ENCODE measurements at regions not wholly inside any gene's neighbourhood (a gene's known extent, or its start where the extent isn't known, plus 50 kb on each side); places are given as distances from the start of the nearest gene placed in this dataset.

DNA sequence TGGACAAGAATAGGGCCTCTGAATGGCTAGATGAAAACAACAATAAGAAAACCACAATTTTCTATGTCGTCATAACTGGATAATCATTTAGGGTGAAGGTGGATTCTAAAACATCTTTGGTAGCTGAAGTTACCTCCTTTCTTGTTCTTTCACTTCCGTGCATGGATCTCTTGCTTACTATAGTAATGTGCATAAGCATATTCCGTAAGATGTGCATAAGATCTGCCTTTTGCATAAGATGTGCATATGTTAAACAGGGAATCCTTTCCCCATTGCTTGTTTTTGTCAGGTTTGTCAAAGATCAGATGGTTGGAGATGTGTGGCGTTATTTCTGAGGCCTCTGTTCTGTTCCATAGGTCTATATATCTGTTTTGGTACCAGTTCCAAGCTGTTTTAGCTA is 353.6 kb downstream of the MTX2 start:
- DNase-seq: no peak

DNA sequence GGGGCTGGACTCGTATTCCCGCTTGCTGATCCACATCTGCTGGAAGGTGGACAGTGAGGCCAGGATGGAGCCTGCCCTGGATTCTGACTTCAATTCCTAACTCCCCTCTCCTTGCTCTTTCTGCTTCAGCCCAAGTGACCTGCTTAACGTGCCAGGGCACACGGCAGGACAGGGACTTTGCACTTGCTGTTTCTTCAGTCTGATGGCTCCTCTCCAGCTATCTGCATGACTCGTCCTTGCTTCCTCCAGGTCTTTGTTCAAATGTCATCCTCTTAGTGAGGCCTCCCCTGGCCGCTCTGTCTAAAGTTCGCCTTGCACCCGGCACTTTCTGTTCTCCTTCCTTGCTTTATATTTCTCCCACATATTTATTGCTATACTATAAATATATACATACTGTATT is 357.6 kb downstream of the MTX2 start:
- no peak for DNase-seq

DNA sequence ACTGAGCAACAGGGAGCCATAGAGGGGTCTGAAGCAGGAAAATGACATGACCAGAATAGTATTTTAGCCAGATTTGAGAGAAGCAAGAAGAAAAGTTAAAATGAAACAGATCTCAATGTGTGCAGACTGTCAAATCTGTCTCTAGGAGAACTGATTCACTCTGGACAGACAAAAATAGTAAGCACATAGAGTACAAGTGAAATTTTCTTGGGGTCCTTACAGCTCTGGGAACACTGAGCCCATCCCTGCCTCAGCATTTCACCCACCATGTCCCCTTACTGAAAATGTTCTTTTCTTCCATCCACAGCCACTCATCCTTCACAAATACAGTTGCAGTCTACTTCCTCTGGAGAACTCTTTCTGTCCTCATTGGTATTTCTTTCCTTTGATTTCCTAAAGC is 359.2 kb downstream of the MTX2 start:
- DNase-seq: no peak

DNA sequence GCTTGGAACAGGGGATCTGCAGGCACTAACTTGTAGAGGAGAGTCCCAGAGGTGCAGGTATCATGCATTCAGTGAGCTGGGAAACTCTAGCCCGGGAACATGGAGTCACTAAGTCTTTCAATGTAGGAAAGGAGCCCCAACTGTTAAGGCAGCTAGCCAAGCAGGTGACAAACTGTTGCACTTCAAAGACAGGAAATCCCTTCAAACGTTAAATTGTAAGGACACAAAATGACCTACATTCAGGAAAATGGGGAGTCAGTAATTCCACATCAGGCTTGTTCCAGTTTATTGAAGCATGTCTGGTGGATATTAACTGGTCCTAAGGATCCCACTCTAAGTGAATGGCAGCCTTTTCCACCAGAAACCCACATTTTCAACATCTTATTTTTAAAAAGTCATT is 364.5 kb downstream of the MTX2 start:
- no peak for DNase-seq

DNA sequence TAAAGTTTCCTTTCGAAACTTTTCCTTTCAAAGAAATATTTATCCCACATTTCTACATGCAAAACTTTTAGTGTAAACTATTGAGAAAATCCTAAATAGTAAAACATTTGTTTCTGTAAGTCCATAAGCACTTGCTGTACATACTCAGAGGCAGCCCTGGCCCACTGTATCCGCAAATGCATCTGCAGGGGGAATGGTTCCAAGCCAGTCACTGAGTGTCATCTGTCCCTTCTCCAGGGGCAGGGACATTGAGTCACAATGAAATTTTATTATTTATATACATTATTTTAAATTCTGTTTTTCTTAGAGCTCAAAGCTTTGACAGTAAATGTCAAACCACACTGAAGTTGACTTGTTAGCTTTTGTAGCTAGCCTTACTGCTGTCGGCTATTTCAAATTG is 367.2 kb downstream of the MTX2 start:
- no peak for DNase-seq

DNA sequence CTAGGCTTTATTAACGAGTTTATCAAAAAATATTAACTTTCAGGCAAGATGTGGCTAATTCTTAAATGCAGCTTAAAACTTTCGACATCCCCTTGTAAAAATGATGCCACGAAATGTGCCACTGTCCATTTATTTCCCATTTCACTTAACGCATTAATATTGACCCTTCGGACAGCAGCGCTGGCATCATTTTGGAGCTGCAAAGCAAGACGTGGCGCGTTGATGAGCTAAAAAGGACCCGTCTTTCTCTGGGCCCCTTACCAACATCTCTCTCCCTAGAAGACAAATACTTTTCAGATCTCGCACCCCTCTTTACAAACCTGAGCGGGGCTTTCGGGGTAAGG is 367.9 kb downstream of the MTX2 start:
- DNase-seq: no peak

DNA sequence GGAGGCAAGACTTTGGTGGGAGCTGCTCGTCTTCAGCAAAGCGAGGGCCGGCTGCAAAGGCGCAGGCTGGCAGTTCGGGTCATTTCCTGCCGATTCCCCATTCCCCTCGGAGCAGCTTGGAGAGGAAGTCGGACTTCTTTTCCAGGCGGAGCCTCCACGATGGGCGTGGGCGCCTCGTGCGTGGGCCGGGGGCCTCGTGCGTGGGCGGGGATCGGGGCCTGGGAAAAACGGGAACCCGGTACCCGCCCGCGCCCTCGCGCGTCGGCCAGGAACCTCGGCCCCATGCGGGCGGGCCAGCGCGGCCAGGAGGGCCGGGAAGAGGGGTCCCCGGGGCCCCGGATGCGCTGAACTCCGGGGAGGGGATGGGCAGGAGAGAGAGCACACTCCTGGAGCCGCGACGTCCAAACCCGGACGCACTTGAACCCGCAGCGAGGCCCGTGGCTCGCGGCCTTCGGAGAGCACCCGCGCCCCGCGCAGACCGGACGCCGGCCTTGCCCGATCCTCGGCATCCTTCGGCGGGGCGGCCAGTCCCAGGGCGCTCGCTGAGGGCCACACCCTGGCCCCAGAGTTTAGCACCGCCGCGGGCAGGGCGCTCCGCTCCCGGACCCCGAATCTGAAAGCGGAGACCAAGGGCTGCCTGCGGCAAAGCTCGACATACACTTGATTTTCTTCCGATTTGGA is 368.4 kb downstream of the MTX2 start:
- peak; percentile 3 for DNase-seq

DNA sequence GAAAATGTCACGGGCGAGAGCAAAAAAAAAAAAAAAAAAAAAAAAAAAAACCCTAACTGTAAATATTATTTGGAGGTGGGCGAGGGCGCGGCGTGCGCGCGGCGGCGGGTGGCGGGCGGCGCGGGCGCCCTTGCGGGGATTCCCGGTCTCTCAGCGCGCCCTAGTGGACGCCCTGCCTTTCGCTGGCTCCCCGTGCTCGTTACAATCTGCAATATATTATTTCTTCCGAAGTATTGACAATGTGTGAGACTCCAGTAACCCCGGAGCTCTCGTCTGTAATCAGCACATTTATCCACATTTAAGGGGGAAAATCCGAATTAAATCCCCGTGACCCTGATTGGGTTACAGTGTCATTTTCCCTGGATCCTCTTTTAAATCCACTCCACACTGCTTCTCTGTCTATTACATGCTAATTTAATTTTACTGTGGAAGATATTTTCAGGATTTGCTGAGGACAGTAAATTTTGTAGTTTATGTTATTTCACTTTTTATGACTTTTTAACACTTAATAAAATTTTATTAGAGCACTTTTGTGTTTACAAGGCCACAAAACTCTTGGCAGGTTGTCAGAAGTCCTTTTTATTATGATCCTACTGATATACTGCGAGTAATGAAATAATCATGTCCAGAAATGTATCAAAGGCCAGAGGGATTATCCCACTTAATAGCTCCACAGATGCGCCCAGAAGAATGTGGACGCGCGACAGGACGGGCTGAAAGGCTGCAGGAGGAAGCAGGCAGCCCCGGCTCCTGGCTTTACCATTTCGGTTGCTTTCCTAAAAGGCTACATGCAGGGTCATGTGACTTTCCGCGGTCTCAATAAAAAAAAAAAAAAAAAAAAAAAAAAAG is 369.1 kb downstream of the MTX2 start:
- peak; percentile 51 for DNase-seq

DNA sequence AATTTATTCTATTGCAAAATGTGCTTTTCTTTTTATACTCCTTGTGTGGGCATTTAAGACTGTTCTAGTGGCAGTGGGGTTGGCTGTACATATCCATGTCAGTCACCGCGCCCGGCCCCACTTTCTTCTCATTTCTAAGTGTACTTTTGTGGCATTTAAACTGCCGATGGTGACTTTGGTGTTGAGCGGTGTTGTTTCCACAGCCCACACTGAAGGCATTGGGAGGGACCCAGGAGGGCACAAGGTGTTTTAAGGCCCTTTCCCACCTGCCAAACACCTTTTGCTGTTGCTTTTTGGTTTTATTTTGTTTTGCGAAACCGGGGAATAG is 369.7 kb downstream of the MTX2 start:
- no peak for DNase-seq

DNA sequence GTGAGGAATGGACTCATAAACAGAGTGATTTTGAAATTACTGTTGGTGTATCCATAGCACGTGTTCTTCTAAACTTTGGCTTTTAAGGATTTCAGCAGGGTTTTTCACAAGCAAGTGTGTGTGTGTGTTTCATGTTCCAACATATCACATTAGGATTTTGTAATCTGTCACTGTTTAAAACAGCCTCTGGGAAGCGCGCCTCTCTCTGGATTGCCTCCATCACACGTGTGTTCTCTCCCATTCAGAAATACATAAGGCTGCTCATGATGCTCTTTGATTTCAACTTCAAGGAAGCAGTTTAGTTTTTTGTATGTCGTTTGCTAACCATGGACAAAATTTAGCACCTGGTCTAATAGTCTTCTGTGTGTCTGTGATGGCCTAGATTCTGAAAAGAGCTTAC is 370.4 kb downstream of the MTX2 start:
- DNase-seq: no peak

DNA sequence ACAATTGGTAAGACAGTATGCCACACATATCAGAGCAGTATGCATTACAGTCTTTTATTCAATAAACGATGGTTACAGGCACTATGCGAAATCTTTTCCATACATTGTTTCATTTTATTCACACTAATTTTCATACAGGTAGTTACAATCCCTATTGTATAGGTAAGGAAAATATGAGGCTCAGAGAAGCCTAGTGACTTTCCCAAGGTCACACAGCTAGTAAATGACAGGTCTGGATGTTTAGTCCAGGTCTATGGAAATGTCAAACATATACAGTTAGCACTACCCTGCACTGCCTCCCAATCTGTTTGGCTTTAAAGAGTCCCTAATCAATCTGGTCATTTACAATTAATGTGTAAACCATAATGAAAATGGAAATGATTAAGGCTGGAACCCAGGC is 372.2 kb downstream of the MTX2 start:
- DNase-seq: no peak

DNA sequence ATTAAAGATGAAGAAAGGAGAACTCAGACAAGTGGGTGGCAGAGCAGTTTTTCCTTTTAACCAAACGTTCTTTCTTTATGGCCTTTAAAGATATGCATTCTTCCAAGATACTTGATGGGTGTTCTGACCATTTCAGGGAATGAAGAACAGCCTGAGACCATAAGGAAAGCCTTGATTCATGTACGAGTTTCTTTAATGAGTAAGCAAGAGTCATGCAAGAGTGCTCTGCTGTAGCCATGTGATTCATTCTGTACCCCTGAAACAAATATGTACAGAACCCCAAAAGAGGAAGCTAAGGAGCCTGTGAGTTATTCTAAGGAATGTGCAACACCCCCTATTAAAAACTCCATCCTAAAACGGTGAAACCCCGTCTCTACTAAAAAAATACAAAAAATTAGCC is 372.8 kb downstream of the MTX2 start:
- no peak for DNase-seq

DNA sequence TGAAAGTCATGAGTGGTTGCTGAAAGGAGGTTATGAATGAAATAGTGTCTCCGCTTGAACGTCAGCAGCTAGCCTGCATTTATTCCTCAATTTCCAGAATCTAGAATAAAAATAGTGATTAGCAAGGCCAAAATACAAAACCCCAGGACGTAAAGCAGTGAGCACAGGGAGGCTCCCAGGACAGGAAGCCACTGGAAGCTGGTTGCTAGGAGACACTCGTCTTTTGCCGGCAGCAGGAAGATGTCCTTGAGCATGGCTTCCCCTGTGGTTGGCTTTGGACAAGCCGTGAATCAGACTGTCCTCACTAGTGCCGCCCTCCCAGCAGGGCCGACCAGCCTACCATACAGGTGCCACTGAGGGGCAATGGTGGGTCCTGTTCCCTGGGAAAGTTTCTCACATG is 374.4 kb downstream of the MTX2 start:
- no peak for DNase-seq

DNA sequence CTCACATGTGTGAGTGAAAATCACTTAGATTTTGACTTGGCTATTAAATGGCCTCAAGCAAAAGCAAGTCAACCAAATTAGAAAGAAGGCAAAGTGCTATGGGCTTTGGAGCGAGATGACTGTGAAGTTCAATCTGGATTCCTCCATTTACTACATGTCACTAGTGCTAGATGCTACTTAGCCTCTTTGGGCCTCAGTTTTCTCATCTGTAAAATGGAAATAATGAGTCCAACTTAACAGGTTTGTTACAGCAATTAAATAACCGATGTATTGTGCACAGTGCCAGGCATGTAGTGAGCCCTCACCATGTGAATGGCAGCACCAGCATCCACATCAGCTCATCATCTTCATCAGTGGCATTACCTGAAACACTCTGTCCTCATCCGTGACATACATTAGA is 376.3 kb downstream of the MTX2 start:
- no peak for DNase-seq

DNA sequence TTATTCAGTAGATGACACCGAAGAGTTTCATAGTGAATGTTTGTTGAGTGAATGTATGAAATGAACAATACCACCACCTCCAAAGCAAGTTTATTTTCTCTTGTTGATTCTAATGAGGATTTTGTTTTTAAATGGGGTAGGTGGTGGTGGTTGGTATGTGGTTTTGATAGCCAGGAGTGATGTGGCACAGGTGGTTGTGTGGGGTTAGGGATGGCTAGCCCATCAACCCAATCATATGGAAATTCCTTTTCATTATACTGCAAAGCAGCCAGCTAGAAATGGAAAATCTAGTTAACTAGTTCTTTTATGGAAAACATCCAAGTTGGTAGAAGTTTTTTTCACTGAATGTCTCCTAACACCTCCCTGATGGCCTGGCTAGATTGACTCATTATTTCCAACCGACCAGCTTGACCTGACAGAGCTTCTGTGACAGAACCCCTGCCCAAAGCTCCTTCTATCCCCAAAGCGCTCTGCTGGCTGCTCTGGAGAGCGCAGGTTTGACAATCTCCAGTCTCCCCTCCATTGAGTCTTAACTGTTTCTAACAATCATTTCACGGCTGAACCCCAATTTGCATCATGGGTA is 376.9 kb downstream of the MTX2 start:
- DNase-seq: no peak

DNA sequence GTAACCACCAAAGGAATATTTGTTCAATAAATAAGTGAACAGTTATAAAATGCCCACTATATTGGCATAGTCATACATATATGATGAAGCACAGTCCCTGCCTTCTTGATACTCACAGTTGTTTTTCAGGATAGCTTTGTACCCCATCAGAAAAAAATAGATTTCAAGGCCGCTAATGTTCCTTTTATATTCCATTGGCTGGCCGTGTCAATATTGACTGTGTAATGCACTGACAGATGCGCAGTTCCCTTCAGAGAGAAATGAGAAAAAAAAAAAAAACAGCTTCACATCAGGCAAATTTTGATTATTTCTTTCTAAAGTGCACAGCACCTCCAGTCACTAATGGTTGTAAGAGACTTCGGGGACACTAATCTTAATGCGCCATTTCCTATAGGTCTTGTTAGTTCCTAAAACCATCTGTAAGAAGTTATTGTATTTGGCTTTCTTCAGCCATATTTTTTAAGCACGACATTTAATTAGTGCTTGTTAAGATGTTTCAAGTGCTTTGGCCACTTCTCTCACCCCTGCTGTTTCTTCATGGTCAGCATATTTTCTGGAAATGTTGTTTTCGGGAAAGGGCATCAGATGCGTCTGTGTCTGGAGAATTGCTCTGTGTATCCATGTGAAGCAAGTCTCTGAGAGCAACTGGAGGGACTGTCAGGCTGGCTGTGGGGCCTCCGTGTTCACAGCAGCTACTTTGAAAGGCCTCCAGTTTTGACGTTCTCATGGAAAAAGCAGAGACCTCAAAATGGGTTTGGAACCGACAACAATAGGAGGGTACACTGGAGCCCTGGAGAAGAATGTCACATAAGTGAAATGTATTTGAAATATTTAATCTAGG is 378.3 kb downstream of the MTX2 start:
- no peak for DNase-seq

DNA sequence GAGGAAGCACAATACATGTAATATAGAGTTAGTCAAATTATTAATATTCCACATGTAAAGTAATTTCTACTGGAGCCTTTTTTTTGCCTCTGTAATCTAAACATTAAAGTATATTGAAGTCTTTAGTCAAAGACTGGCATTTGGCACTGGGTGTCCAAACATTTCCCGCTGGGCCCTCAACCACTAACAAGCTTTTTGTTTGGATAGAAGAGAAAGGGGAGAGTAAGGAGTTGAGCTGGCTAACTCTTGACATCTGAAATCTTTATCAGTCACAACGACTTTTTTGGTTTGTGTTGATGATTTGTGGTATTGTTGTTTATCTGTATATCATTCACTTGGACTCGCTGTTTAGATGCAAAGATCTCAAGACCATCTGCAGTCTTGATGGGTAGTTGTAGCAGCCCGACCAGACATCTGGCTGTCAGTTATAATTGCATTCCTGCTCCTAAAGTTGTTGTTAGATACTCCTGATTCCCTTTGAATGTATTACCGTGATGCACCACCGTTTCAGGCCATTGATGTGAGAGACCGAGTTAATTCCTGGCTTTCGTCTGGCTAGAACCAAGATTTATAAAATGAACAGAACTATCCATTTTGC is 379.6 kb downstream of the MTX2 start:
- no peak for DNase-seq

DNA sequence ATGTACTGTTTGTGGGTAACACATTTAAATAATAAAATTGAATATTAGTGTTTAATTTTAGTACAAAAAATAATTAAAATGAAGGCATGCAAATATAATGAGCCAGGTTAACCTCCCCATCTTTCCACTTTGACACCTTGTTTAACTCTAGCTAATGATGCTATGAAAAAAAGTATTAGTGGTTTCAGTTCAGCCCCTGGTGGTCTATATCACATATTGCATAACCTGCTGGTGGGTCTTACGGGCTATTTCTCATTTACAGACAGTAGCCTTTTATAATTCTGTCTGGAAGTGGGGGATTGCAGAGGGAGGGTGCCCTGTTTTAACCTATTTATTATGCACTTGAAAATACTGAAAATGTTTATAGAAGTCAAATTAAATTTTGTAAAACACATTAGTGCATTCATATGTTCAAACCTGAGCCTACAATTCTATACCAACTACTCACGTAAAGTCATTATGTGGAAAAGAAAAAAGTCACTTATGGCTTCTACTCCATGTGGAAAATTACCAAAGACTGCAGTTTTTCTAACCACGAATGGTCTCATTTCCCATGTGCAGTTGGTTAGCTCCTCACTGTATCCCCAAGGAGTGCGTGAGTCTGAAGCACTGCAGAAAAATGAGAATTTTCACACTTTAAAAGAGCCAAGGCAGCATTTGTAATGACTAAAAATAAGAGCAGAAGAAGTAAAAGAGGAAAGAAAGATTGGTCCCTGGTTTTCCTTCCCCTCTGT is 381.0 kb downstream of the MTX2 start:
- no peak for DNase-seq

DNA sequence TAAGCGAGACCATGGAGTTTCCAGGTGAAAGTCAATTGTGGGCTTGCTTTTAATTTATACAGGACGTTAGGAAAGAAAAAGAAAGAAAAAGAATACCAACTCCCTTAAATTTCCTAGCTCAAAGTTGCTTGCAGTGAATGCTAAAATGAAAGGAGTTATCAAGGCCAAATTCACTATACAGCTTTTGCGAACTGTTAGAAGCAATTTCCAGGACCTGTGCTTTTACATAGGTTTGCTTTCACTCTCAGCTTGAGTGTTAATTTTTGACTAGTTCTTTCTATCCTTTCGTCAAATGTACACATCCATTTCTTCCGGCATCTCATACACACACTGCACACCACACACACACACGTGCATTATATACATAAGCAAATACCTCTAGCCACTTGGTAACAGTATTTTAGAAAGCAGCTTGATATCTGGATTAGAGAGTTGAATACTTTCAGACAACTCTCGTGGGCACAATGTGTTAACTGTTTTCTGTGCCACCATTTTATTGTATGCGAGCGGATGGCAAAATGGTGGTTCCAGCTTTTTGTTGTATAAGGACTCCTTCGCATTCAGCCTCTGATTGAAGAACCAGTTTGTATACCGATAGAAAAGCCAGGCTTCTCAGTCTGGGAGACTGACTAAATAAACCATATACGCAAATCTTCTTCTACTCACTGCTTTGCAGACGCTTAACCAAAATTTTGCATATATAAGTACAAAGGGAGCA is 381.8 kb downstream of the MTX2 start:
- no peak for DNase-seq

DNA sequence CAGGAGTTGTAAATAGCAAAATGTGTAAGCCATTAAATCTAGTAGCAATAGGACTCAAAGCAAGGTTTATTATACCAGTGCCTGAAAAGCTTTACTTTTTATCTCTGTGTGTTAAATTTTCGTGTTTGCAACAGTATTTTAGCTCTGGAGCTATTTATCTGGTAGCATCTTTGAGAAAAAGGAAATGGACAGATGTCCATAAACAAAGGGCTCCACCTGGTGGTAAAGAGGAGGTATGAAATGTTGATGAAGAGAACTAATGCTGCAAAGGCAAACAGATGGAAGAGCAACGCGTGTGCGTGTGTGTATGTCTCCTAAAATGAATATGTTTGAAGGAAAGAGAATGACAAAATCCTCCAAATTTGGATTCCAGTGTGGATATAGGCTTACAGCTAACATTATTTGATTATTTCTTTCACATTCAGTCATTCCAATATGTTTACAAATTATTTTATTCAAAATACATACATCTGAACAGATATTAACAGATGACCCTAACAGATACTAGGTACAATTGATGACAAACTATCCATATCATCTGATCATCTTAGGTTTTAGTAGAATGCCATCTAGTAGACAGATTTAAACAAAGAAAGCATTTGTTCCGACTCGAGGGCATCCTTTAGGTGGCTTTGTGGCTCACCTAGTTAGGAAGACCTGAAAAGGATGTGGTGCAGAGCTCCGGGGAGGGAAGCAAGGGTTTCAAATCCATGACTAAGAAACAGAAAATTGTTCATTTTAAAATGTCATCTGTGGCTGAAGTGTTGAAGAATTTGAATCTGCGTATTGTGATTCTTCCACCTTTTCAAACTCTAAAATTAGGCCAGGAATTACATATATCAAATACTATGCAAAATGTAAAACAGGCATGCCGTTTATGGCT is 383.3 kb downstream of the MTX2 start:
- peak; percentile 5 for DNase-seq

Measured in CD4-positive, alpha-beta T cell treated with Interleukin-6 for 4 hours (primary cell).